CMK (cell line): ENCODE measurements at regions not wholly inside any gene's neighbourhood (a gene's known extent, or its start where the extent isn't known, plus 50 kb on each side); places are given as distances from the start of the nearest gene placed in this dataset.
"Not testable (repeated sequence)": the region's sequence is repeated elsewhere in the genome, so short reads cannot be mapped to it uniquely, and the experiment has no call there.

Source experiments
- DNase-seq: peaks from one replicate; pipeline ENCODE4 v3.0.0-alpha.2; 2010; ENCODE audit warnings: low read depth

DNA sequence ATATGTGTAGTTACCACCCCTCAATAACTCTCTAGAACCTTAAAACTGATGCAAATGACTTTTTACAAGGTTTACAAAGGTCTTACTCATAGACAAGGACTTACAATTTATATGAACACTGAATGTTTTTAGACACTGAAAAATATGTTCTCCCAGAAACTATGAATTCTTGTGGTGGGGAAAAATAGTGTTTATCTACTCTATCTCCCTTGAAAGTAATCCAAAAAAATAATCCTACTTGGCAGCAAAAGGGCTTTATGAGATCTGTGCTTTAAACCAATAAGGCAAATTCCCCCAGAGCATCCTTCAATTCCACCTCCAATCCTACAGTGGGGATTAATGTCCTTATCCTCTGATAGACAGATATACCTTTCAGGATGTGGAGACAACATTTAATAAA lies 1984.1 kb upstream of the RAG2 start:
- DNase-seq, result no peak

DNA sequence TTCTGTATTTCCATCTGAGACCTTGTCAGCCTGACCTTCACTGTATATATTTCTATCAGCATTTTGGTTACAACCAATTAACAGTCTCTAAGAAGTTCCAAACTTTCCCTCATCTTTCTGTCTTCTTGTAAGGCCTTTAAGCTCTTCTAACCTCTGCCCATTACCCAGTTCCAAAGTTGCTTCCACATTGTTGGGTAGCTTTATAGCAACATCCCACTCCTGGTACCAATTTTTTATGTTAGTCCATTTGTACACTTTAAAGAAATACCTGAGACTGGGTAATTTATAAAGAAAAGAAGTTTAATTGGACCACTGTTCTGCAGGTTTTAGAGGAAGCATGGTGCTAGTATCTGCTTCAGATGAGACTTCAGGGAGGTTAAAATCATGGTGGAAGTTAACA lies 1979.7 kb upstream of the RAG2 start:
- no peak for DNase-seq

DNA sequence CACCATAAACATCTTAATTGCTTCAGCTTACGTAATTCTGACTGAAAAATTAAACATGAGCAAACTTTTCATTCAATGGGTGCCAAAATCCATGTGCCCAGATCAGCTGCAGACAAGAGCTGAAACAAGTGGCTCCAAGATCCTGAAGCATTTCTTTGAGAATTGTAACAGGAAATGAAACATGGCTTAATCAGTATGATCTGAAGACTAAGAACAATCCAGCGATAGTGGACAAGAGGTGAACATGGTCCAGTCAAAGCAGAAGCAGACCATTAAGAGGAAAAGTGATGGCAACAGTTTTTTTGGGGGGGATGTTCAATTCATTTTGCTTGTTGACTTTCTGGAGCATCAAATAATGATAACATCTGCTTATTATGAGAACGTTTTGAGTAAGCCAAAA lies 1964.5 kb upstream of the RAG2 start:
- no peak for DNase-seq

DNA sequence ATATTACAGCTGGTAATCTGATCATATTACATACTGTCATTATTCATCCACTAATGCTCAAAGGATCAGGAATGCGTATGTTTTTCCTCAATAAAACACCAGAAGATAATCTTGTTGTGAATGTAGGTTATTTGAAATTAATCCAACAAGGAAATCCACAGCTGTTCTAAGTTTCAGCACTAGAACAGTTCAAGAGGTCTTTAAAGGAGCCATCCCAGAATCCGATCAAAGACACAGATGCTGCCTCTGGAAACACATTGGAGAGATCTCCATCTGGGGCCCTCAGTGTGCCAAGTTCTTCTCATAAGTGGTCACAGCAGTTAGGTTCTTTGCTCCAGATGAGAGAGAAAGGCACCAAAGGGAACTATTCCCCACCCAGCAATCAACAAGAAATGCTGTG lies 1955.1 kb upstream of the RAG2 start:
- DNase-seq, result no peak

DNA sequence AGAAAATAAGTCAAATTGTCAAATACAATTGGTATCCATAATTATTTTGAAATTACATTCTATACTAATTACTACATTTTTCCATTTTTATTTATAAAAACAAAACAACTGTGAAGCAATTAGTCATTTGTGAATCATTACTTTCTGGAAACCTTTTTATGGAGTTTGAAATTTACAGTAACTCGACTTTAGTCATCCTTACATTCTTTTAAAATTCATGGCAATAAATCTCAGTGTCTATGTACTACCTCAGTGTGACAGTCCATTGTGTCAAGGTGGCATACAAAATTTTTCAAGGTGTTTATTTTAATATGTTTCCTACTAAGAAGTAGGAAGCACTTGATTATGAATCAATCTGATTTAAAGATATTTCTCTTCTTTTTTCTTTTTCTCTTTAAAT lies 1949.4 kb upstream of the RAG2 start:
- no peak for DNase-seq

DNA sequence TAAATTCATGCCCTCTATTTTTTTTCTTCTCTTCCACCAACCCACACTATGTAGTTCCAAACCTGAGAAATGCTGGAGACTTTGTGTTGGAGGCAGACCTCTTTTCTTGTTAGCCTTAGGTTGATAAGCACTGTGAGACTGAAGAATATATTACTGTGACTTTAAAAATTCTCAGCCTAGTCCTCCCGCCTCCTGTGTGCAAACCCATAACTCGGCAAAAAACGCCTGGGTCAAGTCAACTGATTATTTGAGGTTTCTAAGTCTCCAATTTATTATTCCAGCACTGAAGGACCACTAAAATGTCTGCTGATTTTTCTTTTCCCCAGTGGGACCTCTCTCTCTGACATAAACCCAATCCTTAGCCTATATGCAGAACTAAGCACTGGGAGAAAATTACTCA lies 1946.0 kb upstream of the RAG2 start:
- DNase-seq, result no peak

DNA sequence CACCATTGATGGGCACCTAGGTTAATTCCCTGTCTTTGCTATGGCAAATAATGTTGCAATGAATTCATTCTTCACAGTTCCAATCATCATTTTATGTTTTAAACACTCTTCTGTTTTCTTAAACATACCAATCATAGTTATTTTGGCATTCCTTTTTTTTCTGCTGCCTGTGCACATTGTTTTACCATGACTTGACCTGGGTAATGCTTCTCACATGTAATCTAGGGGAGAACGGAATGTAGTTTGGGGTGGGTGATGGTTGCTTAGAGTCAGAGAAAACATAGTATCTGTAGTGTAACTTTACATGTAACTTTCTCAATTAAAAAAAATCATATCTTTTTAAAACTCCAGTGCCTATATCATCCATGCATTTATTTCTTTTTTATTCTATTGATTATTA lies 1945.3 kb upstream of the RAG2 start:
- no peak for DNase-seq

DNA sequence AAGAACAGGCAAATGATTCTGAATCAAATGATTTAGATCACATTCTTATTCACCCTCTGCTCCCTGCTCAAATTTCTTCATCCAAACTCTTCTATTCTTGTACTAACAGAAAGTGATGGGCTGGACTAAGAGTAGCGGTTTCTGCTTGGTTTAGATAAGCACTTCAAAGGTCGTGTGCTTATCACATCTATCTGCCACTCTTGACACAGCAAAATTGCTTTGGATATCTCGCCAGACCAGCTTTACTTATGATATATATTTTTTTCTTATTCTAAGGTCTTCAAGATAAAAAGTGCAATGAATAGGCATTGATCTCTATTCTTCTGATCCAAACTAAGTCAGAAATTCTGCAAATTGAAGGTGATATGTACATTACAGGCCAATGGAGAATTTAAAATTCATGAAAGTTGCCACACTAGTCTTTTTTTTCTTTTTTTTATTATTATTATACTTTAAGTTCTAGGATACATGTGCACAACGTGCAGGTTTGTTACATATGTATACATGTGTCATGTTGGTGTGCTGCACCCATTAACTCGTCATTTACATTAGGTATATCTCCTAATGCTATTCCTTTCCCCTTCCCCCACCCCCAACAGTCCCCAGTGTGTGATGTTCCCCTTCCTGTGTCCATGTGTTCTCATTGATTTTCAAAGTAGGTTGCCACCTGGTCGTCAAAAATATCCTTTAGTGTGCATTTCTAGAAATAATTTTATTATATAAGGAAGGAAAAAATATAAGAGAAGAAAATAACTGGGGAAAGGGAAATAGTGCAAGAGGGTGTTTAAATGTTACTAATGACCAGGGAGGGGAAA lies 1941.0 kb upstream of the RAG2 start:
- peak; percentile 76 for DNase-seq

DNA sequence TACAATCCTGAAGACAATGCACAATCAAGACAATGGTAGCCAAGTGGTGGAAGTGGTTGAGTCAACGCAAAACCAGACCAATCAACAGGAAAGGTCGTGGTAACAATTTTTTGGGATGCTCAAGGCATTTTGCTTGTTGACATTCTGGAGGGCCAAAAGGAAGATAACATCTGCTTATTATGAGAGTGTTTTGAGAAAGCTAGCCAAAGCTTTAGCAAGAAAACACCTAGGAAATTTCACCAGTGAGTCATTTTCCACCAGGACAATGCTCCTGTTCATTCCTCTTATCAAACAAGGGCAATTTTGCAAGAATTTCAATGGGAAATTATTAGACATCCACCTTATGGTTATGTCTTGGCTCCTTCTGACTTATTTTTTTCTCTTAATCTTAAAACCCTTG lies 1932.2 kb upstream of the RAG2 start:
- no peak for DNase-seq

DNA sequence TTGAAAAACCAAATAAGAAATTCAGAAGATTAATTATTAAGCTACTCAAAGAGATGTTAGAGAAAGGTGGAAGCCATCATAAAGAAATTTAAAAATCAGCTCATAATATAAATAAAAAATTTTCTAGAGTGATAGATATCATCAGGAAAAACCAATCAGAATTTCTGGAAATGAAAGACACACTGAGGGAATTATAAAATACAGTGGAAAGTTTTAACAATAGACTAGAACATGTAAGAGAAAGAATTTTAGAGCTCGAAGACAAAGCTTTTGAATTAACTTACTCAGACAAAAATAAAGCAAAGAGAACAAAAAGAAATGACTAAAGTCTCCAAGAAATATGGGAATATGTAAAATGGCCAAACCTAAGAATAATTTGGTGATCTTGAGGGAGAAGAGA lies 1926.9 kb upstream of the RAG2 start:
- no peak for DNase-seq

DNA sequence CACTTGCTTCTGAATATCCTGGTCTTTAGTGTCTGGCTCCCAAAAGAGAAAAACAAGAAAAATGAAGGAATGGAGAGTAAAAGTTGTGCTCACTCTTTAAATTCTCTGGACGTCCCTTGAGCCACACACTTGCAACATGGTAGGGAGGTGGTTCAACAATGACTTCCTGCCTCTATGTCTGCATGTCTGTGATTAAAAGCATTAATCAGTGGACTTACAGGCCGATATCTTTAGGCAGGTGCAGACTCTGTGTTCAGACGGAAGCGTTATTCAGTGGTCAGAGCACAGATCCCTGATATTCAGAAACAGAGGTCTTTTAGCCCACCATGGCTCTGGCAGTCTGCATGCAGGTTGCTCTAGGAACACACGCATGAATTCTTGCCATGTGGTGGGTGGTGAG lies 1920.0 kb upstream of the RAG2 start:
- DNase-seq, result peak; percentile 15

DNA sequence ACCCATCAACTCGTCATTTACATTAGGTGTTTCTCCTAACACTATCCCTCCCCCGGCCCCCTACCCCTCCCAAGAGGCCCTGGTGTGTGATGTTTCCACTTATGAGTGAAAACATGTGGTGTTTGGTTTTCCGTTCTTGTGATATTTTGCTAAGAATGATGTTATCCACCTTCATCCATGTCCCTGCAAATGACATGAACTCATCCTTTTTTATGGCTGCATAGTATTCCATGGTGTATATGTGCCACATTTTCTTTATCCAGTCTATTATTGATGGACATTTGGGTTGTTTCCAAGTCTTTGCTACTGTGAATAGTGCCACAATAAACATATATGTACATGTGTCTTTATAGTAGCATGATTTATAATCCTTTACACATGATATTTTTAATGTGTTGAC lies 1914.8 kb upstream of the RAG2 start:
- not testable (repeated sequence) for DNase-seq

DNA sequence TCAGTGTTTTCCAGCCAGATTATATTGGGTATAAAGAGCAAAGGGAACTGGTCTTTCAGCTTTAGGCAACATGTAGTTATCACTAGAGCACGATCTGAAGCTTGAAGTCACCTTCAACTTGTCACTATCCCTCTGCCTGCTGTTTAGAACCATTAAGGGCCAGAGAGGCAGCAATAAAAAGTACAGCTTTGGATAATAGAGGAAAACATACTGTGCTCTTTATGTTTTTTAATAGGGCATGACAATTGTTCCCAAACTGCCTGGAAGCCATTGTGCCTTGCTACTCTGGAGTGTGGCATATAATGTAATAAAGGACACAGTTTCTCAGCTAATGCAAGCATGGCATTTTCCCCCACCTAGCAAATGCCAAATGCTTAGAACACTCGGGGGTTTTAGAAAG lies 1912.0 kb upstream of the RAG2 start:
- DNase-seq, result no peak

DNA sequence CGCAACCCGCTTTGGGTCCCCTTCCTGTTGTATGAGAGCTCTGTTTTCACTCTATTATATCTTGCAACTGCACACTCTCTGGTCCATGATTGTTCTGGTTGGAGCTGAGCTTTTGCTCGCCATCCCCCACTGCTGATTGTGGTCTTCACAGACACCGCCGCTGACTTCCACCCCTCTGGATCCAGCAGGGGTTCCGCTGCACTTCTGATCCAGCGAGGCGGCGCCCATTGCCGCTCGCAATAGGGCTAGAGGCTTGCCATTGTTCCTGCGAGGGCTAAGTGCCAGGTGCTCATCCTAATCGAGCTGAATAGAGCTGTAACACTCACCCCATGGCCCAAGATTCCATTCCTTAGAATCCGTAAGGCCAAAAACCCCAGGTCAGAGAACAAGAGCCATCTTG lies 1905.8 kb upstream of the RAG2 start:
- no peak for DNase-seq

DNA sequence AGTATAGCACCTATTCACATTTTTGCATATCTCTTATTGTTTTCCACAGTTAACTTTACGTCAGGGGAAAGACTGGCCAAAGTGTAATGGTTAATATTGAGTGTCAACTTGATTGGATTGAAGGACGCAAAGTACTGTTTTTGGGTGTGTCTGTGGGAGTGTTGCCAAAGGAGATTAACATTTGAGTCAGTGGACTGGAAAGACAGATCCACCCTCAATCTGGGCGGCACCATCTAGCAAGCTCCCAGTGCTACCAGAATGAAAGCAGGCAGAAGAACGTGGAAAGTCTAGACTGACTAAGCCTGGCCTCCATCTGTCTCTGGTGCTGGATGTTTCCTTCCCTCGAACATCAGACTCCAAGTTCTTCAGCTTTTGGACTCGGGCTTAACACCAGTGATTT lies 1900.7 kb upstream of the RAG2 start:
- no peak for DNase-seq

DNA sequence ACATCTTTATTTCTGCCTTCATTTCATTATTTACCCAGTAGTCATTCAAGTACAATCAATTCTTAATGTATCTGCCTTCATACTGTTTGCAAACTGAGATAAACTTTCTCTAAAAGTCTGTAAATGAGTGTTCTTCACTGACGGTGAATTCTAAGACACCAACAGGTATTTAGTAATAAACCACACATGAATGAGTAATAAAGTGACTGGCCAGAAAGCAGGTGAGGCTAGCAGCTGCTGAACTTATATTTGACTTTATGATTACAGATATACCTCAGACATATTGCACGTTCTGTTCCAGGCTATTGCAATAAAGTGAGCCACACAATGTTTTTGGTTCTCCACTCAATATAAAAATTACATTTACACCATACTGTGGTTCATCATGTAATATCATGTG lies 1894.0 kb upstream of the RAG2 start:
- no peak for DNase-seq

DNA sequence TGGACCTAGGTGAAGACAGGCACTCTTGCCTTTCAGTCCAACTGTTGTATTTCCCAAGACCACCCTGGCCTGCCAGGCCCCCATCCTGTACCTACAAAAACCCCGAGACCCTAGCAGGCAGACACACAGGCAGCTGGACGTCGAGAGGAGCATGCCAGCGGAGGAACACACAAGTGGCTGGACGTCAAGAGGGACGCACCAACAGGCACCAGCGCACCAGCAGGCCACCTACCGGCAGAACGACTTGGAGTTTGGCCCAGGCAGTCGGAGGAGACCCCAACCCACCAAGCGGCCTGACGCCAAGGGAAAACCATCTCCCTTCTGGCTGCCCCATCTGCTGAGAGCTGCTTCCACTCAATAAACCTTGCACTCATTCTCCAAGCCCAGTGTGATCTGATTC lies 1883.4 kb upstream of the RAG2 start:
- no peak for DNase-seq

DNA sequence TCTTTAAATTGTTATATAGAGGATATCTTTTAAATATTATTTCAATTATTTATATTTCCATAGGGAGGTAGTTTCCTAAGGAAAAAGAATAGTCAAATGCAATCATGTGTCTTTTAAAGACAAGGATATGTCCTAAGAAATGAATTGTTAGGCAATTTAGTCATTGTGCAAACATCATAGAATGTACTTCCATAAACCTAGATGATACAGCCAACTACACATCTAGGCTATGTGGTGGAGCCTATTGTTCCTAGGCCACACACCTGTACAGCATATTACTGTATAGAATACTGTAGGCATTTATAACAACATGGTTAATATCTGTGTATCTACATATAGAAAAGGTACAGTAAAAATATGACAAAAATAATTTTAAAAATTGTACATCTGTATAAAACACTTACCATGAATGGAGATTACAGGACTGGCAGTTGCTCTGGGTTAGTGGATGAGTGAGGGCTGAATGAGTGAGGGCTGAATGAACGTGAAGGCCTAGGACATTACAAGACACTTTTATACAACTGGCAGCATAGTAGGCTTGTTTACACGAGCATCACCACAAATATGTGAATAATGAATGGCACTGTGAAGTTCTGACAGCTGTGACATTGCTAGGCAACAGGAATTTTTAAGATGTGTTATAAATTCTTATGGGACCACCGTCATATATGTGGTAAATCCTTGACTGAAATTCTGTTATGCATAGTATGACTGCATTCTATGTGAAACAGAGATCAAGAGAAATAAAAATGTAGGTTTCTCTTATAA lies 1879.0 kb upstream of the RAG2 start:
- DNase-seq, result no peak

DNA sequence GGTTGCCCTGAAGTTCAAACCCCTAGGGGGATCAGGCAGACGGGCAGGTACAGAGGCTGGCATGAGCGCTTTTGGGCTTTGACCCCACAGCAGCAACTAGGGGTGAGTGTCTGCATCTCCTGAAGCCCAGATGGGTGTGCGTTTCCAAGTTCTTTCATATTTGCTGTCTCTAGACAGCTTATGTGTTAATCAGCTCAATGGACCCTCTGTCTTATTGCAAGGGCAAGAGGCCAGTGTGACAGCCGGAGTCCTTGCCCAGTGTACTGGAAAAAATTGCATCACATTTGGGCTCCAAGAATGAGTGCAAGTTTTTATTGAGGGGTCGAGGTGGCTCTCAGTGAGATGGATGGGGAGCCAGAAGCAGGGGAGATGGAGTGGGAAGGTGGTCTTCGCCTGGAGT lies 1863.7 kb upstream of the RAG2 start:
- no peak for DNase-seq

DNA sequence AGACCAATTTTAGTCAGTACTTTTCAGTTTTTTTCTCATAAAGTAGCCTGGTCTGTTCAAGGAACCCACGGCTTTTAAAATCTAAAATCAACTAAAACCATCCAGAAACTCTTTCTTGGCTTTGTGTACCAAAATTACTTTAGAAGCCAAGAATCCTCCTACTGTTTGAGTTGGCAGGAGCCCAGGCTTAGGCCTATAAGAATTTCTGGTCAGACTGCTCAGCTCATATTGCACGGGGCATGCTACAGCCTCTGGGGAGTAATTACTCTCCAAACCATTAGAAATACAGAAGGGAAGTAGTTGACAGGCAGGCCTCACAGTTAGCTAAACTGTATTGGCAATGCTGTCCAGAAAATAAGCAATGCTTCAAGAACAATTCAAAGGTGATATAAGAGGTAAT lies 1862.9 kb upstream of the RAG2 start:
- no peak for DNase-seq

DNA sequence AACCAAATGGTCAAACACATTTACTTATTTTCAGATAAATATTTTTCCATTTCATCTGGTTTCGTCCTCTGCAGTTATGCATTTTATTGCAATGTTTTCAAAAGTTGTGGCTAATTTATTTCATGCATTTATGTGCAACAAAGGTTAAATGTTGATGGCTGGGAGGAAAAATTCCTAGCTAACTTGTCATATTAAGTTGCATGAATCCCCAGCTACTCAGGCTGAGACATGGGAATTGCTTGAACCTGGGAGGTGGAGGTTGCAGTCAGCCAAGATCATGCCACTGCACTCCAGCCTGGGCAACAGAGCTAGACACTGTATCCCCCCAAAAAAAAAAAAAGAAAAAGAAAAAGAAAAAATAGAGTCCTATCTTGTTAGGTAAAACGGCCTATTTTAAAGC lies 1862.4 kb upstream of the RAG2 start:
- no peak for DNase-seq

DNA sequence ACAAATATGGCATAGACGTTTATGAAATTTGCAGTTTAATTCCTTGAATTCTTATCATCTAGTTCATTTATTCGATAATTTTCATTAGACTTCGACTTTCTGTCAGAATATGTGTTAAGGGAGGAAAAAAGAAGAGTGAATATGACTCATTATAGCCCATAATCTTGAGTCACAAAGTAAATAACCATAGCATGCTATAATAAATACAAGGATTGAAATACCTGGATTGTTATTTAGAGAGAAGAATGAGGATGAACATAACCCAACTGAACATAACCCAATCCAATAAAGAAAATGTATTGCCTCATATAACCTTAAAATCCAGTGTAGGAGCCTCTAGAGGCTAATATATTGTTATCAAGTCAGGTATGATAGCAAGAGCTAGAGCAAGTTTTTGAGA lies 1858.3 kb upstream of the RAG2 start:
- DNase-seq, result no peak

DNA sequence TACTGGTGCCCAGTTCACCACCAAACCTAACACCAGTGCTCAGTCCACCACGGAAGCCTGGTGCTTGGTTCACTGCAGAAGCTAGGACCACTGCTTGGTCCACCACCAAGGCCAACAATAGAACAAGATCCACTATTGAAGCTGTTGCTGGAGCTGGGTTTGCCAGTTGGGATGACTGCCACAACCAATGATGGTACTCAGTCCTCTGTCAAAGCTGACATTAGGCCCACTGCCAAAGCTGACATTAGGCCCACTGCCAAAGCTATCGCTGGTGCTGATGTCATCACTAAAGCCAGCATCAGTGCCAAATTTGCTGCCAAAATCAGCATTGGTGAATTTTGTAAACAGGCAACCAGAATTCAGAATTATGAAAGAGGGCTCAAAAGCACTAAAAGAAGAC lies 1850.2 kb upstream of the RAG2 start:
- no peak for DNase-seq

DNA sequence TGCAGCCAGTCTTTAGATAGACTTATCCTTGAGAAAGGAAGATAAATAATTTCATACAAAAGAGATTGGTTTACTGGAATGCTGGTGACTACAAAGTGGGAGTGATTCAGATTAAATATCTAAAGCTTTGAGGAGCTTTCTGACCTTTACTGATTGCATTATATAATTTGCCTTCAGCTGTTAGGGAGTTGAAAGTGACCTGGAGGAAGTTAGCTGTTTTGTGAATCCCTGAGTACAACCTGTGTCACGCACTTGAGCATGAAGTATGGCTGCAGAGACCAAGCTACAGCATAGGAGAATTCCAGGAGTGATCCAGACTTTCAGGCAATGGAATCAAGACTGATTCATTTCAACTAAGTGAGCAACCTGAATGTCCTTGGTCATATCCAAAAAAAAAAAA lies 1848.3 kb upstream of the RAG2 start:
- no peak for DNase-seq
